ENCODE measurements at regions not wholly inside any gene's neighbourhood (a gene's known extent, or its start where the extent isn't known, plus 50 kb on each side); places are given as distances from the start of the nearest gene placed in this dataset.

DNA sequence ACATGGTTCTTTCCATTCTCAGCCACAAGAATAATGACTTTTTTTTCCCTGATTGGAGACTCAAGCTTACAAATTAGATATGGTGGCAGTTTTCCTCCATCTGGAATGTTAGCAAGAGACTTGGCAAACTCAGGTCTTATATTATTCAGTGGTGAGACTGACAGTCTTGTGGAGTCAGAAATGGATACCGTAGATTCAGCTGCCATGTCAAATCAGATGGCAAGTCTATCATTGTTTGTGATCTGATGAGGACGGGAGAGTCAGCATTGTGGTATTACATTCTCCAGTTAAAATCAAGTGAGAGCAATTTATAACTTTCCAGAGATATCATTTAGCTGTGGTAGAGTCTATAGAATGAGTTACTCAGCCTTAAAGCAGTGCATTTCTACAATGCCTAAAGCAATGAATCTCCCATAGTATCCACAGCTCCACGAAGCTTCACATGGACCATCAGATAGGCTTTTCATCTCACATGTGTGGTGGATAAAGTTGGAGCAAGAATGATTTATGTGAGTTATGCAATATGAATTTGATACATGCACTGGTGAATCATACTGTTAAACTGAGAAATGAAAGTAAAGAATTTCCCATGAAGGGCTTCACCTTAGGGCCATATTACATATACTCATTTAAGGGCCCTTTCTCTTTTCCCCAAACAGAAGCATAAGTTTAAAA lies 430.6 kb downstream of the ZNF608 start:
- TF ChIP-seq TAF1 (IDR thresholded peaks at IDR 0.05; ENCODE audit: borderline replicate concordance, insufficient read depth, low read length), result no peak
- no peak for TF ChIP-seq POLR2AphosphoS5 (IDR thresholded peaks at IDR 0.05; ENCODE audit: low read depth, low read length)
